ENCODE measurements at regions not wholly inside any gene's neighbourhood (a gene's known extent, or its start where the extent isn't known, plus 50 kb on each side); places are given as distances from the start of the nearest gene placed in this dataset.

DNA sequence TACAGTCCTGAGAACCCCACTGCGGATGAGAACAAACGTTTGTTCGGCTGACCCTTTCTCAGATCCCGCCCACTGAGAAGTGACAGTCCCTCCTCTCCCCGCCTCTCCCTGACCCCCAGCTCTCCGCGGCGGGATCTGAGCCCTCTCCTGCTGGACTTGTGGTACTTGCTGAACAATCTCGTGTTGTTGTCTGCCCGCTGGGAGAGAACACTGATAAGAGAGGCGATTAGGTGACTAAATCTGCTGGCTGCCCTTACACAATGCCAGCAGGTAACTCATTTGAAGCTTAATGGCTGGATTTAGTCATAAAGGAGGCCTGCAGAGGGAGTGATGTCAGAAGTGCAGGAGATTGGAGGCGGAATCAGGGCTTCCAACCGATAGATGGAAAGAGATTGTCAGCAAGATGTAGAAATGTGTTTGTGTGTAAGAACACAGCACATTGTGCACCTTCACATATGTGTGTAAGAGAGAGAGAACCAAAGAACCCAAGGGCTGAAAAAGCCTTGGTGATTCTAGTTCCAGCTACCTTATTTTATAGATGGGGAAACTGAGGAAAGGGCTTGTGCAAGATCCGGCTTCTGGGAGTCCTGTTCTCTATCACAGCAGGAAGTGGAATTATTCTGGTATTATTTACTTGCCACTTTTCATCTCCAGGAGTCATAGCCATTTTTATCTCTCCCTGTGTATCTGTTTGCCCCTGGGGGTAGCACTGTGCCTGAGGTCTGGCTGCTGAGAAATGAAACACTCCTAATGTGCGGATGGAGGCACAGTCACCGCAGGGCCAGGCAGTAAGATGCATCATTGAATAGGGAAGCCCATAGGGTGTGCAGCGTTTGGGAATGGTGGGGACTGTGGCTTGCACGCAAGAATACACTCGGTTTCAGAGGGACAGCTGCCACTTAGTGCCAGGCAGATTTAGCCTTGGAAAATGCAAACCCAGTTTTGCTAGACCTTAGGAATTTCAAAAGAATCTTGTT is 203.7 kb upstream of the MSX2 start:
- no peak overlapping the region for H3K4me3 ChIP-seq (ENCODE audit: low read depth, low read length)
- DNase-seq (ENCODE audit: low read depth) = no peak
- TF ChIP-seq, protein P1, sequence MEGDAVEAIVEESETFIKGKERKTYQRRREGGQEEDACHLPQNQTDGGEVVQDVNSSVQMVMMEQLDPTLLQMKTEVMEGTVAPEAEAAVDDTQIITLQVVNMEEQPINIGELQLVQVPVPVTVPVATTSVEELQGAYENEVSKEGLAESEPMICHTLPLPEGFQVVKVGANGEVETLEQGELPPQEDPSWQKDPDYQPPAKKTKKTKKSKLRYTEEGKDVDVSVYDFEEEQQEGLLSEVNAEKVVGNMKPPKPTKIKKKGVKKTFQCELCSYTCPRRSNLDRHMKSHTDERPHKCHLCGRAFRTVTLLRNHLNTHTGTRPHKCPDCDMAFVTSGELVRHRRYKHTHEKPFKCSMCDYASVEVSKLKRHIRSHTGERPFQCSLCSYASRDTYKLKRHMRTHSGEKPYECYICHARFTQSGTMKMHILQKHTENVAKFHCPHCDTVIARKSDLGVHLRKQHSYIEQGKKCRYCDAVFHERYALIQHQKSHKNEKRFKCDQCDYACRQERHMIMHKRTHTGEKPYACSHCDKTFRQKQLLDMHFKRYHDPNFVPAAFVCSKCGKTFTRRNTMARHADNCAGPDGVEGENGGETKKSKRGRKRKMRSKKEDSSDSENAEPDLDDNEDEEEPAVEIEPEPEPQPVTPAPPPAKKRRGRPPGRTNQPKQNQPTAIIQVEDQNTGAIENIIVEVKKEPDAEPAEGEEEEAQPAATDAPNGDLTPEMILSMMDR (IDR thresholded peaks at IDR 0.05; ENCODE audit: low read depth, low read length, missing control alignments) = no peak

GRCh38 chr5:174521449-174521848 is 202.9 kb upstream of the MSX2 start:
- H3K4me3 ChIP-seq (ENCODE audit: low read depth, low read length) = no peak overlapping the region
- TF ChIP-seq, protein P1 (IDR thresholded peaks at IDR 0.05; ENCODE audit: low read depth, low read length, missing control alignments) = no peak
- DNase-seq (ENCODE audit: low read depth) = no peak

DNA sequence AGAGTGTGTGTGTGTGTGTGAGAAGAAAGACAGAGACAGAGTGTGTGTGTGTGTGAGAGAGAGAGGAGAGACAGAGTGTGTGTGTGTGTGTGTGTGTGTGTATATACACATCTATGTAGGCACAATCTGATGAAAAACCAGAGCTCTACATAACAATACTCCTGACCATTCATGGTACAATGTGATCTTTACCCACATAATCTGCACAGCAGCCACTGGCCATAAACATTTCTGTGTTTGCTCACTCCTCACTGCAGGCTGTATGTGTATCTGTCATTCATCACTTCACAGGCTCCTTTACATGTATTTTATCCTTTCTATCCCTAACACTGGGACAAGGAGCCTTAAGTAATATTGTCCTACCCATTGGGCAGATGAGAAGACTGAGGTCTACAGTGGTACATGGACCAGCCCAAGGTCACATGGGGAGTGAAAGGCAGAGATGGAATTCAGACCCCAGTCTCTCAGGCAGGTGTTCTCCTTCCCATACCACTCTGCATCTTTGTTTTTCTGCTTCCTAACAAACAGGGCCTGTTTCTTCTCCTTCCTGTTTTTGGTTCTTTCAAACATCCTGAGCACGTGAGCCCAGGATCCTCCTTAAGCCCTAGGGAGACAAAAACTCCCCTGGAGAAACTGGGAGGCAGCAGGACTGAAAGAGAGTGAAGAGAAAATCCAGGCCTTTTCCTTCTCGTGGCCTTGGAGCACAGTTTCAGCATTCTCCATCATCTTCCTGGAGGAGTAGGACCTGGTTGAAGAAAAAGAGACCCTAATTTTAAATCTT is 201.7 kb upstream of the MSX2 start:
- no peak for DNase-seq (ENCODE audit: low read depth)
- H3K4me3 ChIP-seq (ENCODE audit: low read depth, low read length) = no peak overlapping the region
- TF ChIP-seq, protein P1 (IDR thresholded peaks at IDR 0.05; ENCODE audit: low read depth, low read length, missing control alignments) = no peak

- no peak overlapping the region for H3K4me3 ChIP-seq (ENCODE audit: low read depth, low read length)
- DNase-seq (ENCODE audit: low read depth) = no peak
- TF ChIP-seq, protein P1 (IDR thresholded peaks at IDR 0.05; ENCODE audit: low read depth, low read length, missing control alignments) = no peak
Observed at GRCh38 chr5:174523311-174524071, 200.9 kb upstream of the MSX2 start.

DNA sequence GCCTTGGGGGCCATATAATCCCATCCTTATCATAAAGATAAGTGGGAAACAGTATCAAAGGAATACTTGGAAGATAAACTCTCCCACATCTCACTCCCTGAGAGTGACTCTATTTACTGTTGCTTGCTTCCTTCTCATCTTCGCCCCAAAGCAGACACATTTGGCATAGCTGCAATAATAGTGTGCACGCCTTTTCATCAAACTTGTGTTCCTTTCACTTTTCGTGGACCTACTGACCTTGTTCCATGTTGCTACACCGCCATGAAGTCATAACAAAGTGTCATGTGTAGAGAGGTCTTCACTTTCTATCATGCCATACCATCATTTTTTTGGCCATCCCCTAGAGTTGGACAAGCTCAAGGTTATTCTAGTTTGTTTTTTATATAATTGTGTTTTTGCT is 200.0 kb upstream of the MSX2 start:
- TF ChIP-seq, protein P1 (IDR thresholded peaks at IDR 0.05; ENCODE audit: low read depth, low read length, missing control alignments) = no peak
- H3K4me3 ChIP-seq (ENCODE audit: low read depth, low read length) = no peak overlapping the region
- DNase-seq (ENCODE audit: low read depth) = no peak

GRCh38 chr5:174526177-174526576 is 198.2 kb upstream of the MSX2 start:
- TF ChIP-seq, protein P1 (IDR thresholded peaks at IDR 0.05; ENCODE audit: low read depth, low read length, missing control alignments) = no peak
- DNase-seq (ENCODE audit: low read depth) = no peak
- H3K4me3 ChIP-seq (ENCODE audit: low read depth, low read length) = no peak overlapping the region

Measured in GM12864 (cell line).